ENCODE measurements at regions not wholly inside any gene's neighbourhood (a gene's known extent, or its start where the extent isn't known, plus 50 kb on each side); places are given as distances from the start of the nearest gene placed in this dataset.

GRCh38 chr9:130780865-130781504 lies 54.1 kb upstream of the ABL1 start:
- DNase-seq (ENCODE audit: low read depth in 4 of 4, low spot score in 3 of 4) = peak in 1 of 4 donors; percentile 50

GRCh38 chr9:130781569-130781968 lies 53.5 kb upstream of the ABL1 start:
- DNase-seq (ENCODE audit: low read depth in 4 of 4, low spot score in 3 of 4) = no peak

- no peak for DNase-seq (ENCODE audit: low read depth in 4 of 4, low spot score in 3 of 4)
Measured at GRCh38 chr9:130782886-130783530, 52.0 kb upstream of the ABL1 start.

DNA sequence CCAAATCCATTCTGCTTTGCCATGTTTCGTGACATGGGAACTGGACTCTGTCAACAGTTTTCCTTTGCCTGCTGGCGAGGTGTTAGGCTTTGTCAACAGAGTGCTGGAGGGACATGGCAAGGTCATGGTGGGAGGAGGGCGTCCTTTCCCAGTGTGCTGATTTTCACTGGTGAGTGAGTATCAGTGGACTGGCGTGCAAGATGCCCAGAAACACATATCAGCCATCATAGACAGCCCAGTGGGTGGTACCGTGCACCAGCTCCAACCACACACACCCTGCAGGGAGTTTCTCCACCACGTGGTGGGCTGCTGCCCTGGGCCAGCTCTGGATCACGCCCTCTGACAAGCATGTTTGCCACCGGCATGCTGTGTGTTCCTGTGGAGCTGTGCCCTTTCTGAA lies 50.0 kb upstream of the ABL1 start:
- no peak for DNase-seq (ENCODE audit: low read depth in 4 of 4, low spot score in 3 of 4)
